ENCODE measurements at regions not wholly inside any gene's neighbourhood (a gene's known extent, or its start where the extent isn't known, plus 50 kb on each side); places are given as distances from the start of the nearest gene placed in this dataset.

DNA sequence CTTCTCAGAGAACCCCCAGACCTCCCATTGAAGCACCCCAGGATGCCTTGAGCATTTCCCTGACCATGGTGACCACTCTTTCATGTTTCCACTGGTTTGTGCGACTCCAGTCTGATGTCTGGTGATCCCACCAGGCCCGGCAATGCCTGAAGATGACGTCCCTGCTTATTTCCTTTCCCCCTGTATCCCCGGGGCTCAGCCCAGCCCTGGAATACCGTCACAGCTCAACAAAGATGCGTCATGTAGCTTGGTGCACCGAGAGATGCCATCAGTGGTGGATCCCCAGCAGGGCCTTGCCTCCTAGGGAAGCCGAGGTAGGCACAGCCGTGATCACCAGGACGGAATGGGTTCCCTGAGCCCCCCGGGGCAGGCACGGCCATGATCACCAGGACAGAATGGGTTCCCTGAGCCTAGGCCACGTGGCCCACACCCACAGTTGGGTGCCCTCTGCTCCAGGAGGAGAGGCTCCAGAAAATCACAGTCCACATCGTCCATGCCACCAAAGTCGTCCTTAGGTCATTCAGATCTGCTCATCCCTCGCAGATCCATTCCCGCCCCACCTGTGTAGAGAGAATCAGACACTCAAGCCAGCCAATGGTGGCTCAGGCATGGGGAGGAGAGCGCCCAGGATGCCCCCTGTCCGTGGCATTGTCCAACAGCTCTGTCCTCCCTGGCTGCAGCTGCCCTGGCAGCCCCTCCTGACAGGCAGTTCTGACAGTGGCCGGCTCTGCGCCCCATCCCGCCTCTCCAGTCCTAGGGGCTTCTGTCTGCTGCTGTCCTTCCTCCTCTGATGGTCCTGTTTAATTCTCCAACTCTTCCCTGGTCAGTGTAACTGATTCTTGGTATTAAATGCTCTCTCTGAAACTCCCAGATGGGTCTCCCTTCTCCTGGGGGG is 261.1 kb downstream of the RBFOX3 start:
- TF ChIP-seq CTCF (conservative IDR thresholded peaks at IDR 0.05) (no peak), ZFX (IDR thresholded peaks at IDR 0.05) (no peak)

Measured in C4-2B (cell line).